ENCODE measurements at regions not wholly inside any gene's neighbourhood (a gene's known extent, or its start where the extent isn't known, plus 50 kb on each side); places are given as distances from the start of the nearest gene placed in this dataset.

GRCh38 chr1:187129132-187129531 is 300.4 kb downstream of the PLA2G4A start:
- TF ChIP-seq CTCF (IDR thresholded peaks at IDR 0.05 in 8 of 11, conservative IDR thresholded peaks at IDR 0.05 in 3 of 11), result no peak
- no peak for TF ChIP-seq POLR2A (IDR thresholded peaks at IDR 0.05)
